K562 (cell line): ENCODE measurements at regions not wholly inside any gene's neighbourhood (a gene's known extent, or its start where the extent isn't known, plus 50 kb on each side); places are given as distances from the start of the nearest gene placed in this dataset.

ENCODE experiments used
- ATAC-seq: fragments of 200-7000 bp; cut with Tn5 transposase; 3 replicates; pipeline ENCODE4 v1.9.1; 2020; ENCODE audit warnings: moderate library complexity
- BruUV-seq: library from RNA; stranded (reverse); fragments of 400-500 nt; replicated peaks from 2 replicates; lab custom pipeline; 2021; lab: Mats Ljungman, UMichigan
- CTCF ChIA-PET: fragments of 300-600 bp; formaldehyde crosslinking; extraction: SDS; loops from one replicate; lab custom pipeline; 2021; ENCODE audit warnings: low intra/inter-chr PET ratio; lab: Yijun Ruan, JAX
- POLR2A ChIA-PET: fragments of 300-600, 350-650 bp; sonication (Branson Sonifier 250); formaldehyde crosslinking; extraction: SDS; loops from one replicate; lab custom pipeline; 2021; ENCODE audit warnings: antibody characterized with exemption, inconsistent platforms; lab: Yijun Ruan, JAX
- DNase-seq, 4 experiments: peaks; one replicate each; pipeline versions ENCODE4 v3.0.0 to v3.0.0-alpha.2; 2011 to 2018; ENCODE audit warnings: low spot score in 3 of 4, mixed read lengths in 3 of 4; ENCODE audit errors: extremely low read depth in 1 of 4
- FAIRE-seq: peaks from 2 replicates; lab custom pipeline; 2011; peaks lifted over from hg19 to GRCh38; lab: Jason Lieb, UNC
- H2AFZ ChIP-seq: 2 replicates; pipeline ENCODE4 v1.6.0; 2011; ENCODE audit warnings: low read depth, low read length, control low read depth, inconsistent platforms
- H3K27ac ChIP-seq: fragments of 200-600 bp; 3 replicates; pipeline ENCODE4 v1.8.0; 2011; ENCODE audit warnings: low read depth, mild to moderate bottlenecking, control low read depth, inconsistent platforms, low read length, moderate library complexity, mixed read lengths; ENCODE audit errors: extremely low read depth
- H3K27me3 ChIP-seq, 2 experiments: fragments of 300-600 bp in 1 of 2; 2 replicates in 1 of 2; 3 replicates in 1 of 2; pipeline versions ENCODE4 v1.6.0 to v1.8.0; 2011; ENCODE audit warnings: inconsistent platforms in 2 of 2, low read length in 2 of 2, mild to moderate bottlenecking in 1 of 2, mixed read lengths in 1 of 2, moderate library complexity in 1 of 2; ENCODE audit not compliant: control insufficient read depth in 2 of 2, insufficient read depth in 2 of 2
- H3K36me3 ChIP-seq: fragments of 300-600 bp; 3 replicates; pipeline ENCODE4 v1.8.0; 2011; ENCODE audit warnings: mild to moderate bottlenecking, low read length, inconsistent platforms; ENCODE audit not compliant: control insufficient read depth, insufficient read depth
- H3K4me1 ChIP-seq, 2 experiments: fragments of 200-600 bp in 1 of 2; replicated peaks in 1 of 2; 2 replicates in 1 of 2; 3 replicates in 1 of 2; pipeline versions ENCODE4 v1.5.1 to v1.8.0; 2011; ENCODE audit warnings: inconsistent platforms in 2 of 2, low read length in 2 of 2, mild to moderate bottlenecking in 1 of 2, mixed read lengths in 1 of 2, moderate library complexity in 1 of 2; ENCODE audit not compliant: control insufficient read depth in 2 of 2, insufficient read depth in 2 of 2
- H3K4me2 ChIP-seq: 2 replicates; pipeline ENCODE4 v1.6.1; 2011; ENCODE audit warnings: low read length, control low read depth, inconsistent platforms, mixed read lengths; ENCODE audit not compliant: insufficient read depth
- H3K4me3 ChIP-seq: fragments of 200-600 bp; sonication (generic), shearing (Covaris generic); 2 replicates; pipeline ENCODE4 v1.5.1; 2016; ENCODE audit warnings: control low read depth, inconsistent platforms
- H3K79me2 ChIP-seq: fragments of 200-600 bp; 3 replicates; pipeline ENCODE4 v1.8.0; 2011; ENCODE audit warnings: low read length, inconsistent platforms; ENCODE audit not compliant: control insufficient read depth, insufficient read depth
- H3K9ac ChIP-seq, 2 experiments: 2 replicates each; pipeline versions ENCODE4 v1.6.0 to v1.6.1; 2011; ENCODE audit warnings: low read depth in 2 of 2, low read length in 2 of 2, control low read depth in 1 of 2, inconsistent platforms in 1 of 2, mild to moderate bottlenecking in 1 of 2, mixed read lengths in 1 of 2; ENCODE audit not compliant: insufficient read depth in 1 of 2
- H3K9me1 ChIP-seq: one replicate; pipeline ENCODE4 v1.6.0; 2011; ENCODE audit warnings: inconsistent platforms, mild to moderate bottlenecking, low read length, moderate library complexity; ENCODE audit not compliant: control insufficient read depth, insufficient read depth
- H3K9me3 ChIP-seq: replicated peaks from 2 replicates; pipeline ENCODE4 v1.5.1; 2011; ENCODE audit warnings: low read depth, low read length, inconsistent platforms; ENCODE audit not compliant: control insufficient read depth, insufficient read depth
- H4K20me1 ChIP-seq: replicated peaks from 2 replicates; pipeline ENCODE4 v1.6.1; 2011; ENCODE audit warnings: low read length, inconsistent platforms, mixed read lengths; ENCODE audit not compliant: control insufficient read depth, insufficient read depth
- ARID2 ChIP-seq: fragments of 450-650 bp; IDR thresholded peaks from 2 replicates; pipeline ENCODE4 v1.6.1; 2017; ENCODE audit warnings: antibody characterized with exemption, mild to moderate bottlenecking
- ETV1 ChIP-seq: fragments of 450-650 bp; conservative IDR thresholded peaks from 2 replicates; pipeline ENCODE4 v1.6.1; 2016; ENCODE audit warnings: missing genetic modification characterization, control low read depth, low read depth, missing compliant biosample characterization
- HEY1 ChIP-seq: fragments of 250-450 bp; sonication (Bioruptor Pico); IDR thresholded peaks from 2 replicates; pipeline ENCODE4 v1.5.0; 2020; ENCODE audit warnings: mild to moderate bottlenecking, moderate library complexity, borderline replicate concordance
- PYGO2 ChIP-seq: fragments of 450-650 bp; IDR thresholded peaks from 2 replicates; pipeline ENCODE4 v1.6.1; 2016; ENCODE audit warnings: mild to moderate bottlenecking, missing genetic modification characterization, moderate library complexity, missing compliant biosample characterization
- ZBTB9 ChIP-seq: fragments of 450-650 bp; formaldehyde crosslinking; IDR thresholded peaks from 2 replicates; pipeline ENCODE4 v1.4.0; 2020; ENCODE audit warnings: mild to moderate bottlenecking, moderate library complexity
- WGBS: fragments of 100-300 bp; shearing (Covaris generic); methylation state at CpG from one replicate; pipeline ENCODE4 v1.1.6; 2016; ENCODE audit warnings: low coverage, mixed read lengths; ENCODE audit not compliant: insufficient coverage; ENCODE audit errors: missing lambda C conversion rate; 5-methylcytosine and 5-hydroxymethylcytosine counted together
- in situ Hi-C: fragments of 300-500 bp; cut with MboI; formaldehyde crosslinking; loops from 4 replicates; pipeline ENCODE4 v1.15.0; 2018; ENCODE audit warnings: inconsistent platforms, mixed read lengths
- intact Hi-C: fragments of 100-400 bp; cut with micrococcal nuclease; formaldehyde crosslinking; loops from 2 replicates; pipeline ENCODE4 v1.14.2; 2022
- TF ChIP-seq, protein P1 (sequence below): fragments of 250-450 bp; sonication (Bioruptor Pico); IDR thresholded peaks from 2 replicates; pipeline ENCODE4 v1.4.0; 2020; ENCODE audit warnings: borderline replicate concordance

DNA sequence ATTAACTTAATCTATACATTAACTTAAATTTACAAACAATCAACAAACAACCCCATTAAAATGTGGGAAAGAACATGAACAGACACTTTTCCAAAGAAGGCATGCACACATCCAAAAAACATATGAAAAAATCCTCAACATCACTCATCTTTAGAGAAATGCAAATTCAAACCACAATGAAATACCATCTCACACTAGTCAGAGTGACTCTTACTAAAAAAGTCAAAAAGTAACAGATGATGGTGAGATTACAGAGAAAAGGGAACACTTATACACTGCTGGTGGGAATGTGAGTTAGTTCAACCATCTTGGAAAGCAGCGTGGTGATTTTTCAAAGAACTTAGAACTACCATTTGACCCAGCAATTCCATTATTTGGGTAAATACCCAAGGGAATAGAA lies 759.2 kb upstream of the SLITRK1 start:
- DNase-seq (no peak), ATAC-seq (no peak), FAIRE-seq (no peak)
- H3K4me3 ChIP-seq = no peak overlapping the region
- intact Hi-C loops = no loop called here
- CTCF ChIA-PET = no interaction called here
- 0% methylated on average over 1 of the region's 1 CpG for WGBS
- no peak overlapping the region for H2AFZ ChIP-seq
- no peaks in the 10 kb centered on the region for H3K9me3 ChIP-seq
- H3K27ac ChIP-seq = no peak overlapping the region
- no peak overlapping the region for H3K9ac ChIP-seq
- no peak overlapping the region for H3K4me2 ChIP-seq
- POLR2A ChIA-PET = no interaction called here
- H3K79me2 ChIP-seq = no peaks in the 10 kb centered on the region
- no peaks in the 10 kb centered on the region for H3K4me1 ChIP-seq
- BruUV-seq = no TSS peak
- no peaks in the 10 kb centered on the region for H3K9me1 ChIP-seq
- no peaks in the 10 kb centered on the region for H3K27me3 ChIP-seq
- no peaks in the 10 kb centered on the region for H4K20me1 ChIP-seq
- in situ Hi-C loops = no loop called here
- no peaks in the 10 kb centered on the region for H3K36me3 ChIP-seq
- TF ChIP-seq ETV1 (tag) (no peak), ZBTB9 (CRISPR knock-in tag) (no peak), ARID2 (no peak), HEY1 (CRISPR knock-in tag) (no peak), PYGO2 (tag) (no peak)
- TF ChIP-seq, protein P1, sequence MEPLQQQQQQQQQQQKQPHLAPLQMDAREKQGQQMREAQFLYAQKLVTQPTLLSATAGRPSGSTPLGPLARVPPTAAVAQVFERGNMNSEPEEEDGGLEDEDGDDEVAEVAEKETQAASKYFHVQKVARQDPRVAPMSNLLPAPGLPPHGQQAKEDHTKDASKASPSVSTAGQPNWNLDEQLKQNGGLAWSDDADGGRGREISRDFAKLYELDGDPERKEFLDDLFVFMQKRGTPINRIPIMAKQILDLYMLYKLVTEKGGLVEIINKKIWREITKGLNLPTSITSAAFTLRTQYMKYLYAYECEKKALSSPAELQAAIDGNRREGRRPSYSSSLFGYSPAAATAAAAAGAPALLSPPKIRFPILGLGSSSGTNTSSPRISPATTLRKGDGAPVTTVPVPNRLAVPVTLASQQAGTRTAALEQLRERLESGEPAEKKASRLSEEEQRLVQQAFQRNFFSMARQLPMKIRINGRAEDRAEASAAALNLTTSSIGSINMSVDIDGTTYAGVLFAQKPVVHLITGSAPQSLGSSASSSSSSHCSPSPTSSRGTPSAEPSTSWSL = no peak
